Left renal cortex interstitium (tissue), 4 donors: ENCODE measurements at regions not wholly inside any gene's neighbourhood (a gene's known extent, or its start where the extent isn't known, plus 50 kb on each side); places are given as distances from the start of the nearest gene placed in this dataset.
"Not testable (repeated sequence)": the region's sequence is repeated elsewhere in the genome, so short reads cannot be mapped to it uniquely, and the experiment has no call there.

ENCODE experiments used
- DNase-seq, 4 donors: peaks; one replicate each; pipeline ENCODE4 v3.0.0-alpha.2; 2013; ENCODE audit warnings: low read depth in 4 of 4, low spot score in 2 of 4, missing footprints in 1 of 4

- no peak for DNase-seq
Observed at GRCh38 chr2:35962585-35963146, 392.9 kb upstream of the CRIM1 start.

DNA sequence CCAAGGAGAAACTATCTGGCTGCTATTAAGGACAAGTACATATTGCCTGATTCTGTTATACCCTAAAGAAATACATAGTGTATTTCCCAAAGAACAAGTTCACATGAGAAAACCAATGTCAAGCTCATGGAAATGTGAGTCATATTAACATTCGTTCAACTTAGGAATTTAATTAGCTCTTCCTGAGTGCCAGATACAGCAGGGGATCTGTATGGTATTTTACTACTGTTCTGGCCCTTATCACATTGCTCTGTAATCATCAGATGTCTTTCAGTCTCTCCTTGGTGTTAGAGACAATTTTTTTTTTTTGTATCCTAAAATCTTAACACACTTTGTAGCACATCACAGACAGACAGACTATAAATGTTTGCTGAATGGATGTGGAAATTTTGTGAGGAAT is 395.0 kb upstream of the CRIM1 start:
- DNase-seq, result no peak

- DNase-seq, result not testable (repeated sequence)
Observed at GRCh38 chr2:35957053-35957452, 398.5 kb upstream of the CRIM1 start.

DNA sequence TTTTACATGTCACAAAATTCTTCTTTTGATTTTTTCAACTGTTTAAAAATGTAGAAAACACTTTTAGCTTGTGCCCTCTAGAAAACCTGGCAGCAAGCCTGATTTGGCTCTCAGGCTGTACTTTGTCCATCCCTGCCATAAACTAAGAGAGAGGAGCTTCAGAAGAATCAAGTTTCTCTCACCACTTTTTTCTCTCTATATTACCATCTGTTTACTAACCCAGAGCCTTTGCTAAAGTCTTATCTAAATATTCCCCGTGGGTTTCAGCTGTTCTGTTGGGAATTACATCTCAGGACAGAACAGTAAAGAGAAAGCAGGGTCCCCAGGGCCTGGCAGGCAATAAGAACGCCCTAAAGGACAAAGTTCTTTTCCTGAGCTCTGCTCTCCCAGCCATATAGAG is 409.1 kb upstream of the CRIM1 start:
- DNase-seq, result no peak

GRCh38 chr2:35938838-35939237 is 416.7 kb upstream of the CRIM1 start:
- DNase-seq, result no peak

DNA sequence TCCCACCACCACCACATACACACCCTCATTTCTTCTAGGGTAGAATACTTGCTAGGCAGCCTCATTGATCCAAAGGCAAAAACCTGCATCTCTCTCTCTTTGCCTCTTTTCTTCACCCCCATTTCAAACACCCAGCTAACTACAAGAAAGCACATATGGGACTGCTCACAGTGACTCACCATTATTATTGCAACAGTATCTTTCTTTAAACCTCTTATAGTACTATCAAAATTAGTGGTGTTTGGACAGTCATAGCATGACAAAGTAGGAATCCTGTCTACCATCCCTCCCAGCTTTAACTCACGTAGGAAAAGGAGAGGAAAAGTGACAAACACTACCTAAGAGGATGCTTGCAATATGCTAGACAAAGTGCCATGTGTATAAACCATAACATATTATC is 422.5 kb upstream of the CRIM1 start:
- DNase-seq, result no peak

- DNase-seq, result no peak
Observed at GRCh38 chr2:35932276-35932963, 423.2 kb upstream of the CRIM1 start.

- DNase-seq, result no peak
Observed at GRCh38 chr2:35931626-35932025, 424.0 kb upstream of the CRIM1 start.

DNA sequence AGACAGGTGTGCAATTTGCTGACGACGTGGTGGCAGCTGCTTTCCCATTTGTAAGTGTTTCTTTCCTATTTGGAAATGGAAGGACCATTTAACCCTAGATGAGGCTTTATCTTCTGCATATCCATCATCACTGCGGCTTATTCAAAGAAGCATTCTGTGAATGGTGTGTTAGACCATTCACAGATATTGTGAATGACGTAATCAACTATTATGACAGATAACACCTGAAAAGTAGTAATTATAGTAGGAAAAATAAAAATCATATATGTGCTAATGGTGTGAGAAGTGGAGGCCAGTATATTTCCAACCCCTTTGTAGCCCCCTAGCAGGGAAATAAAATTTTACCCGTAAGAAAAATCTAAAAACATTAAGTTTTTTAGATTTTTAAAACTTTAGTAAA is 424.5 kb upstream of the CRIM1 start:
- DNase-seq, result no peak

- DNase-seq, result no peak
Observed at GRCh38 chr2:35929551-35929950, 426.0 kb upstream of the CRIM1 start.

DNA sequence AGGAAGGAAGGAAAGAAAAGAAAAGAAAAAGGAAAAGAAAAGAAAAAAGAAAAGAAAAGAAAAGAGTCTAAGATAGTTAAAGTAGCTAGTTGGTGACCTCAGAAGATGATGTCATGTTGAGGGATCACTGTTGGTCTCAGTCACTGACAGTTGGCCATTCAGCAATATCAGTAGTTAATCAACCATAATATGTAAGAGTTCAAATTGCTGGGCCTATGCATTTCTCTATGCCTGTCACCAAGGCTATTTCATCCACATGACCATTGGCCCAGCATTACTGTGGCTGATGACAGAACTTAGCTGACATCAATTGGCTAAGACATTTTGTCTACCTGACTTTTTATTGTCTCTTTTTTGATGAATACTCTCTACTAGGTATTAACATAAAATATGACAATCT is 435.5 kb upstream of the CRIM1 start:
- DNase-seq, result no peak

DNA sequence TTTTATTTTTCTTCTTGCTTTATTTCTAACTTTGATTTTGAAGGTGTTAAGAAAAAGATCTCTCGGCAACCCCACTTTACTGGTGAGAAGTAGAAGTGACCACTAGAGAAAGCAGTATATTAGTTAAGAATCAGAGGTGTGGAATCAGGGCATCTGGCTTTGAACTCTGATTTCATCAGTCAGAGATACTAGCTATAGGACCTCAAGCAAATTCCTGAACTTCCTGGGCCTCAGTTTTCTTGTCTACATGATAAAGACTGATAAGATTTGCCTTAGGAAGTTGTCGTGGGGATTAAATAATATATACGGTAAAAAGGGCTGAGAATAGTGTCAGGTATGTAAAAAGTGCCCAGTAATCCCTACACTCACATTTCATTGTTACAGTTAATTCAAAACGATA is 440.3 kb upstream of the CRIM1 start:
- no peak for DNase-seq

DNA sequence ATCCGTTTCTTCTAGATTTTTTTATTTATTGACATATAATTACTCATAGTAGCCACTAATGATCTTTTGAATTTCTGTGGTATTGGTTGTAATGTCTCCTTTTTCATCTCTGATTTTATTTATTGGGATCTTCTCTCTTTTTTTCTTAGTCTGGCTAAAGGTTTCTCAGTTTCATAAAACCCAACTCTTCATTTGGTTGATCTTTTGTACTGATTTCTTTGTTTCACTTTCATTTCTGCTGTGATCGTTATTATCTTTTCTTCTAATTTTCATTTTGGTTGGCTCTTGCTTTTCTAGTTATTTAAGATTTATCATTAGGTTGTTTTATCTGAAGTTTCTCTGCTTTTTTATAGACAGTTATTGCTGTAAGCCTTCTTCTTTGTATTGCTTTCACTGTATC is 463.6 kb upstream of the CRIM1 start:
- no peak for DNase-seq

GRCh38 chr2:35891528-35891927 is 464.1 kb upstream of the CRIM1 start:
- DNase-seq, result no peak

DNA sequence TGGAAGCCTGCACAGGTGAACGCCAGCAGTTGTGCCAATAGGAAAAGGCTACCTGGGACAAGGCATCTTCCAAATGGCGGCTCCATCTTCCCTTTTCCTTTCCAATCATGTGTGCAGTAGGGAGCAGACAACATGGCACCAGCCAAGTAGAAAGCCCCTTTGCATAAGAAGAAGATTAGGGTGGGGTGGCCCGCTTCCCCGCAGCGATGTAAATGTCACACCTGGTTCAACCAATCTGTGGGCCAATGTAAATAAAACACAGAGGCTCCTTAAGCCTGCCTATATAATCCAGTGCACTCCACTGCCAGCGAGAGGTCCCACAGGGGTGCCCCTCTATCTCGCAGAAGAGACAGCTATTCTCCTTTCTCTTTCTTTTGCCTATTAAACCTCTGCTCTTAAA is 468.4 kb upstream of the CRIM1 start:
- no peak for DNase-seq

DNA sequence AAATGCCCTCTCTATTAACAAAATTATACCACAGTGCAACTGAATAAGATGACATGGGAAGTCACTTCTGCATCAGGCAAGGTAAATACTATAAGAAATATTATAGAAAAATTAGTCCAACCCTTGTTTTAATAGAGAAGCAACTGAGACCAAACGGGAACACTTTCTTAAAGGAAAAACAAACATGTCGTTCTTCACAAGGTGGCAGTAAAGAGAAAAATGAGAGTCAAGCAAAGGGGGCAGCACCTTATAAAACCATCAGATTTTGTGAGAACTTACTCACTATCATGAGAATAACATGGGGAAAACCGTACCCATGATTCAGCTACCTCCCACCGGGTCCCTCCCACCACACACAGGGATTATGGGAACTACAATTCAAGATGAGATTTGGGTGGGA is 481.7 kb upstream of the CRIM1 start:
- DNase-seq, result no peak

- no peak for DNase-seq
Observed at GRCh38 chr2:35871672-35872071, 483.9 kb upstream of the CRIM1 start.

DNA sequence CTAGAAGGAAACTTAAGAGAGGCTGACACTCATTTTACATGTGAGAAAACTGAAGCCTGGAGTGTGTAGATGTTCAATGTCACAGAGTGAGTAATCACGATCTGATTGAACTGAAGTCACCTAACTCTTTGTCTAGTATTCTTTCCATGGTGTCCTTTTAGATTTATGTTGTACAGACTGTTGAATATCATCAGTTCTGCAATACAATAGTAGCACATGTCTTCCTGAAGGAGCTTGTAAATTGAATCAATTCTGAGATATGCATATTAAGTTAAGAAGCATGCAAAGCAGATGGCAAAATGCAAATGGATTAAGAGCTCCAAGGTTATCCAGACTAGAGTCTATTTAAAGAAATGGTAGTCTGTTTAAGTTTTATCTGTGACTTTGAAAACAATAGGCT is 484.9 kb upstream of the CRIM1 start:
- no peak for DNase-seq

DNA sequence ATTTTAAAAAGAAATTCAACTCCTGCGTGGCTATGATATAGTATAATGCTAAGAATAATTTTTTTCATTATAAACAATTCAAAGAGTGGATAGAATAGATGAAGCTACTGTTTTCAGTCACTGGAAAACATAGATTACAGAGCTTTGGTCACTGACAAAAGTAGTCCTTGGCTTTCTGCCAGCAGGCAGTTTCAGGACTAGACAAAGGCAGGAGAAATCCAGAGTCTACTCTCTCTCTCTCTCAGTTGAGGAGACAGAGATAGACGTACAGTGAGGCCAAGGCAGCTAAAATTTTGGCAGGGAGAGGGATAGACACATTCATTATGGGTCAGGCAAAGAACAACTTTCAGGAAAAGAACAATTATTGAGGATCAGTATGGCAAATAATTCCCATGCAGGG is 491.4 kb upstream of the CRIM1 start:
- no peak for DNase-seq

DNA sequence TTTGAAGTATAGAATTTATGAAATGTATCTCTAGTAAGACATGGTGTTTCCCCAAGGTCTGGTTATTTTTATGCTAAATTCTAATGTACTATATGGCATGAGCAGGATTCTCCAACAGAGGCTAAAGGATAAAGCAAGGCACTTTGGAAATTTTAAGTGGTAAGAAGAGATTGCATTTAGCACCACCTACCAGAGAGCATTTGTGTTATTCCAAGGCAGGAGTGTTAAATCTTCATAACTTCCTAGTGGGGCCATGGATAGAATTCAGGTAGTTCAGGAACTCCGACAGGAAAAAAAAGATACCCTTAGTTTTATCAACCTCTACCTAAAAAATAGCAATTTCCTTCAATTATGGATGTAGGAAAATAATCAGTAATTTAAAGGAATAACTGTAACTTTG is 497.4 kb upstream of the CRIM1 start:
- no peak for DNase-seq

DNA sequence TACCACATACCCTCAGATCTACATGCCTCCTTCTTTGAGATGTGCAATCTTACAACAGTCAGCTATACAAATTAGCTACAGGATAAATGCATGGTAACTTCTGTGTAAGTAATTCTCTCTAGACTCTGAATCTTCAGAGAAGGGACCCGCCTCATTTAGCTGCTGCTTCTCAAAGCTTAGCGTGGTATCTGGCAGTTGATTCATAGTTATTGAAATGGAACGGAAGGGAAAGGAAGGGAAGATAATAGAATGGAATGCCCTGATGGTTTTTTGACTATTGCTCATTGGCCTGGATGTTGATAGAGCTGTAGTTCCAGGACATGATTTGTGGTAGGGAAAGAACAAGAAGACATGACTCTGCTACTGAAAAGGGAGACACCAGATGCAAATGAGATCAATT is 498.1 kb upstream of the CRIM1 start:
- DNase-seq, result no peak

DNA sequence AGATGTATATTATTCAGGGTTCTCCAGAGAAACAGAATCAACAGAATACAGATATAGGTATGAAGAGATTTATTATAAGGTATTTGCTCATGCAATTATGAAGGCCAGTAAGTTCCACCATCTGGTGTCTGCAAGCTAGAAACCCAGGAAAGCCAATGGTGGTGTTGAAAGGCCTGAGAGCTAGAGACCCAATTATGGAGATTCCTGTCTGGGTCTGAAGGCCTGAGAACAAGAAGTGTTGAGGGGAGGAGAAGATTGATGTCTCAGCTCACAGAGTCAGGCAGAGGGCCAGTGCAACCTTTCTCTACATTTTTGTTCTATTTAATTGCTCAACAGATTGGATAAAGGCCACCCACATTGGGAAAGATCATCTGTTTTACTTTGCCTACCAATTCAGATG is 524.2 kb upstream of the CRIM1 start:
- no peak for DNase-seq

- no peak for DNase-seq
Observed at GRCh38 chr2:35830833-35831232, 524.7 kb upstream of the CRIM1 start.
